ENCODE measurements at regions not wholly inside any gene's neighbourhood (a gene's known extent, or its start where the extent isn't known, plus 50 kb on each side); places are given as distances from the start of the nearest gene placed in this dataset.
A peak's percentile ranks its signal among the peaks of the same experiment; 100 is the strongest.

DNA sequence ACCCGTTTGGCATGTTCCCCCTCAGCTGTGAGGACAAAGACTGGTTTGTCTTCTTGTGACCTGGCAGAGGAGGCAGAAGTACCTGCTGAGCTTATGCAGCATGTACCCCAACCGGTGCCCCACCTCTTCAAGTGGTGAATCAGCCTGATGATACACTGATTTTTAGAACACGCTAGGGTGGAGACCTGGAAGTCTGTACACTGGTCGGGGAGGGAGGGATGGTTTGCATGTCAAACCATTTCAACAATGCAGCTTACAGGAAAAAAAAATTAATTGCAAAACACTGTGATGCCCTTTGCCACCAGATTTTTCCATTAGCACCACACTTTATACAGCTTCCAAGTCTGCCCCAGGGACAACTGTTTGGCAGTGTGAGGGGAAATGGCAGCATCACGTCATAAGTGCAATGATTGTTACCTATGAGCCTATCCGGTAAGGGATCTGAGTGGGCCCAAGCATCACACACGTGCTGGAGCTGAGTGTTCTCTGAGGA is 155.1 kb upstream of the DMRT1 start:
- TF ChIP-seq, protein P1, sequence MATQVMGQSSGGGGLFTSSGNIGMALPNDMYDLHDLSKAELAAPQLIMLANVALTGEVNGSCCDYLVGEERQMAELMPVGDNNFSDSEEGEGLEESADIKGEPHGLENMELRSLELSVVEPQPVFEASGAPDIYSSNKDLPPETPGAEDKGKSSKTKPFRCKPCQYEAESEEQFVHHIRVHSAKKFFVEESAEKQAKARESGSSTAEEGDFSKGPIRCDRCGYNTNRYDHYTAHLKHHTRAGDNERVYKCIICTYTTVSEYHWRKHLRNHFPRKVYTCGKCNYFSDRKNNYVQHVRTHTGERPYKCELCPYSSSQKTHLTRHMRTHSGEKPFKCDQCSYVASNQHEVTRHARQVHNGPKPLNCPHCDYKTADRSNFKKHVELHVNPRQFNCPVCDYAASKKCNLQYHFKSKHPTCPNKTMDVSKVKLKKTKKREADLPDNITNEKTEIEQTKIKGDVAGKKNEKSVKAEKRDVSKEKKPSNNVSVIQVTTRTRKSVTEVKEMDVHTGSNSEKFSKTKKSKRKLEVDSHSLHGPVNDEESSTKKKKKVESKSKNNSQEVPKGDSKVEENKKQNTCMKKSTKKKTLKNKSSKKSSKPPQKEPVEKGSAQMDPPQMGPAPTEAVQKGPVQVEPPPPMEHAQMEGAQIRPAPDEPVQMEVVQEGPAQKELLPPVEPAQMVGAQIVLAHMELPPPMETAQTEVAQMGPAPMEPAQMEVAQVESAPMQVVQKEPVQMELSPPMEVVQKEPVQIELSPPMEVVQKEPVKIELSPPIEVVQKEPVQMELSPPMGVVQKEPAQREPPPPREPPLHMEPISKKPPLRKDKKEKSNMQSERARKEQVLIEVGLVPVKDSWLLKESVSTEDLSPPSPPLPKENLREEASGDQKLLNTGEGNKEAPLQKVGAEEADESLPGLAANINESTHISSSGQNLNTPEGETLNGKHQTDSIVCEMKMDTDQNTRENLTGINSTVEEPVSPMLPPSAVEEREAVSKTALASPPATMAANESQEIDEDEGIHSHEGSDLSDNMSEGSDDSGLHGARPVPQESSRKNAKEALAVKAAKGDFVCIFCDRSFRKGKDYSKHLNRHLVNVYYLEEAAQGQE (IDR thresholded peaks at IDR 0.05): no peak
- TF ChIP-seq ZSCAN20 (CRISPR knock-in tag; IDR thresholded peaks at IDR 0.05) (no peak), FOSB (CRISPR knock-in tag; IDR thresholded peaks at IDR 0.05) (no peak), CHD2 (IDR thresholded peaks at IDR 0.05; ENCODE audit: low read length, partially characterized antibody) (no peak), MYC (IDR thresholded peaks at IDR 0.05; ENCODE audit: borderline replicate concordance, low read length) (no peak), RNF2 (IDR thresholded peaks at IDR 0.05; ENCODE audit: borderline replicate concordance, low read depth) (no peak), HOXB13 (CRISPR knock-in tag; IDR thresholded peaks at IDR 0.05; ENCODE audit: low read depth) (no peak), CBX8 (IDR thresholded peaks at IDR 0.05) (no peak), FOSL2 (IDR thresholded peaks at IDR 0.05) (no peak), FOSL2 (CRISPR knock-in tag; IDR thresholded peaks at IDR 0.05) (no peak), RFX5 (IDR thresholded peaks at IDR 0.05) (no peak), MAZ (IDR thresholded peaks at IDR 0.05; ENCODE audit: borderline replicate concordance, low read depth, low read length) (no peak), EHF (CRISPR knock-in tag; IDR thresholded peaks at IDR 0.05) (no peak), ZC3H11A (IDR thresholded peaks at IDR 0.05) (no peak), ZFP36 (IDR thresholded peaks at IDR 0.05; ENCODE audit: borderline replicate concordance, partially characterized antibody) (no peak)
- TF ChIP-seq, protein P2, sequence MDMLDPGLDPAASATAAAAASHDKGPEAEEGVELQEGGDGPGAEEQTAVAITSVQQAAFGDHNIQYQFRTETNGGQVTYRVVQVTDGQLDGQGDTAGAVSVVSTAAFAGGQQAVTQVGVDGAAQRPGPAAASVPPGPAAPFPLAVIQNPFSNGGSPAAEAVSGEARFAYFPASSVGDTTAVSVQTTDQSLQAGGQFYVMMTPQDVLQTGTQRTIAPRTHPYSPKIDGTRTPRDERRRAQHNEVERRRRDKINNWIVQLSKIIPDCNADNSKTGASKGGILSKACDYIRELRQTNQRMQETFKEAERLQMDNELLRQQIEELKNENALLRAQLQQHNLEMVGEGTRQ (IDR thresholded peaks at IDR 0.05): no peak
- Histone ChIP-seq H3K27ac (0 out of 6 replicates have a peak overlapping the region, but pooled peaks of 1 of the 2 experiments have one; percentile 3), H3K4me2 (no peak overlapping the region), H3K4me3 (no peak overlapping the region), H3K4me1 (peaks cover 40% of the 10 kb centered on the region), H3K9me3 (no peaks in the 10 kb centered on the region)
- FAIRE-seq: no peak
- no peak for DNase-seq (ENCODE audit: low read depth in 1 of 2, low spot score in 1 of 2)
- whole genome bisulfite sequencing (ENCODE audit: missing lambda C conversion rate): 88% methylated on average over 7 of the region's 7 CpGs
- ChIA-PET CTCF (interaction anchor here (0.6 to 1.6 kb wide), 6 partner anchors 8 to 121 kb away, joined by 3 read pairs; no protein-coding TSS in a partner anchor), POLR2A (no interaction called here)
- no peak for ATAC-seq

DNA sequence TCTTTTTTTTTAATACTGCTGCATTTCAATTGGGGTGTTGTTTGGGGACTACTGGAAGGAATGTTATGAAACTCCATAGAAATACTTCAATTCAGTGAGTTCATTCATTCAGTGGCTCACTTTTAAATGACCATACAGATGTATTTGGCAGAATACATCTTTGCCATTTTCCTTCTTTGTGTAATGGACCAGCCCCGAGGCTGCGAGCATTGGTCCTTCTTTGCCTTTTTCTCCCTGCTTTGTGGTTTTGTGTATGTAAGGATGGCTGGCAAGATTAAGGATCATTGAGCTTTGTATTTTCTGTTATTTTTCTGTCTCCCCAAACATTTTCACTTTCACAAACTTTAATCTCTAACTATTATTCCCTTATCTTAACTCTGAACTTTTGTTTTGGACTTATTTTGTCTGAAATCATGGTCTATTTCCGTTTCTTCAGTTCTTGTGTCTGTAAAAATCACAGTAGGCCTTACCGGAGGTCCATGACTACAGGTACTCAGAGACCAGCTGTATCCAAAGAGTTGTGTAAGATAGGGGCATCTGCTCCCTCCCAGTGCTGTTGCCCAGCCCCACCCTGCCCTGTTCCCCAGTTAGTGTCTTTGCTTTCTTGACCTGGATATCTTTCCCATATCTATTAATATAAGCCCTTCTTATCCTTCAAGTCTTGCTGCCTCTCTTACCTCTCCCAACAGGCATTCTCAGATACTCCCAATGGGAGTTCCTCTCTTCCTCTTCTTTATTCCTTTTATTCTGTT is 154.3 kb upstream of the DMRT1 start:
- ATAC-seq: no peak
- Histone ChIP-seq H3K4me1 (peaks cover 40% of the 10 kb centered on the region), H3K4me3 (no peak overlapping the region), H3K27ac (no peak overlapping the region), H3K9me3 (no peaks in the 10 kb centered on the region), H3K4me2 (no peak overlapping the region)
- 97% methylated on average over 4 of the region's 4 CpGs for WGBS (ENCODE audit: missing lambda C conversion rate)
- CTCF ChIA-PET: interaction anchor here (1.1 to 1.2 kb wide), 2 partner anchors 39 to 75 kb away, joined by 3 read pairs; no protein-coding TSS in a partner anchor
- POLR2A ChIA-PET: no interaction called here
- no peak for FAIRE-seq
- TF ChIP-seq, protein P3, sequence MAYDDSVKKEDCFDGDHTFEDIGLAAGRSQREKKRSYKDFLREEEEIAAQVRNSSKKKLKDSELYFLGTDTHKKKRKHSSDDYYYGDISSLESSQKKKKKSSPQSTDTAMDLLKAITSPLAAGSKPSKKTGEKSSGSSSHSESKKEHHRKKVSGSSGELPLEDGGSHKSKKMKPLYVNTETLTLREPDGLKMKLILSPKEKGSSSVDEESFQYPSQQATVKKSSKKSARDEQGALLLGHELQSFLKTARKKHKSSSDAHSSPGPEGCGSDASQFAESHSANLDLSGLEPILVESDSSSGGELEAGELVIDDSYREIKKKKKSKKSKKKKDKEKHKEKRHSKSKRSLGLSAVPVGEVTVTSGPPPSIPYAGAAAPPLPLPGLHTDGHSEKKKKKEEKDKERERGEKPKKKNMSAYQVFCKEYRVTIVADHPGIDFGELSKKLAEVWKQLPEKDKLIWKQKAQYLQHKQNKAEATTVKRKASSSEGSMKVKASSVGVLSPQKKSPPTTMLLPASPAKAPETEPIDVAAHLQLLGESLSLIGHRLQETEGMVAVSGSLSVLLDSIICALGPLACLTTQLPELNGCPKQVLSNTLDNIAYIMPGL (CRISPR knock-in tag; IDR thresholded peaks at IDR 0.05; ENCODE audit: borderline replicate concordance): no peak
- DNase-seq (ENCODE audit: low read depth in 1 of 2, low spot score in 1 of 2): no peak

Data from A549 (cell line).